ENCODE measurements at regions not wholly inside any gene's neighbourhood (a gene's known extent, or its start where the extent isn't known, plus 50 kb on each side); places are given as distances from the start of the nearest gene placed in this dataset.

GRCh38 chr12:45553204-45553603, 176.3 kb upstream of the ARID2 start:
- DNase-seq = peak; percentile 94

GRCh38 chr12:45557016-45557415, 172.5 kb upstream of the ARID2 start:
- DNase-seq = no peak

GRCh38 chr12:45558353-45558752, 171.2 kb upstream of the ARID2 start:
- no peak for DNase-seq

GRCh38 chr12:45559537-45559936, 170.0 kb upstream of the ARID2 start:
- no peak for DNase-seq

GRCh38 chr12:45560689-45561088, 168.8 kb upstream of the ARID2 start:
- no peak for DNase-seq

GRCh38 chr12:45561488-45561887, 168.0 kb upstream of the ARID2 start:
- DNase-seq = no peak

GRCh38 chr12:45565590-45565989, 163.9 kb upstream of the ARID2 start:
- no peak for DNase-seq

- no peak for DNase-seq
Measured at GRCh38 chr12:45566257-45566656, 163.2 kb upstream of the ARID2 start.

GRCh38 chr12:45568808-45569207, 160.7 kb upstream of the ARID2 start:
- no peak for DNase-seq

GRCh38 chr12:45570501-45570900, 159.0 kb upstream of the ARID2 start:
- no peak for DNase-seq

- DNase-seq = no peak
Measured at GRCh38 chr12:45572114-45572513, 157.4 kb upstream of the ARID2 start.

- no peak for DNase-seq
Measured at GRCh38 chr12:45575417-45575816, 154.1 kb upstream of the ARID2 start.

- no peak for DNase-seq
Measured at GRCh38 chr12:45575823-45576475, 153.6 kb upstream of the ARID2 start.

GRCh38 chr12:45577844-45578399, 151.6 kb upstream of the ARID2 start:
- DNase-seq = no peak

GRCh38 chr12:45580356-45580969, 149.0 kb upstream of the ARID2 start:
- DNase-seq = no peak

- DNase-seq = no peak
Measured at GRCh38 chr12:45581112-45581511, 148.4 kb upstream of the ARID2 start.

GRCh38 chr12:45582536-45582935, 147.0 kb upstream of the ARID2 start:
- no peak for DNase-seq

GRCh38 chr12:45582986-45583659, 146.4 kb upstream of the ARID2 start:
- no peak for DNase-seq

- no peak for DNase-seq
Measured at GRCh38 chr12:45584336-45584735, 145.2 kb upstream of the ARID2 start.

GRCh38 chr12:45585522-45586230, 143.8 kb upstream of the ARID2 start:
- no peak for DNase-seq

- DNase-seq = no peak
Measured at GRCh38 chr12:45586486-45586885, 143.0 kb upstream of the ARID2 start.

- no peak for DNase-seq
Measured at GRCh38 chr12:45587012-45587411, 142.5 kb upstream of the ARID2 start.

- DNase-seq = no peak
Measured at GRCh38 chr12:45587877-45588533, 141.5 kb upstream of the ARID2 start.

Data from NCI-H1092 (cell line).